Activated CD4-positive, alpha-beta memory T cell treated with anti-CD3 and anti-CD28 coated beads for 36 hours (primary cell): ENCODE measurements at regions not wholly inside any gene's neighbourhood (a gene's known extent, or its start where the extent isn't known, plus 50 kb on each side); places are given as distances from the start of the nearest gene placed in this dataset.
"Not testable (repeated sequence)": the region's sequence is repeated elsewhere in the genome, so short reads cannot be mapped to it uniquely, and the experiment has no call there.

ENCODE experiments used
- CTCF ChIA-PET: fragments of 350-600 bp; sonication (Branson Sonifier 250); formaldehyde crosslinking; loops from one replicate; lab custom pipeline; 2021; ENCODE audit warnings: antibody characterized with exemption, inconsistent platforms; lab: Charles Lee
- POLR2A ChIA-PET: fragments of 350-600 bp; sonication (Branson Sonifier 250); formaldehyde crosslinking; loops from one replicate; lab custom pipeline; 2021; ENCODE audit warnings: antibody characterized with exemption; lab: Charles Lee
- DNase-seq: peaks from one replicate; pipeline ENCODE4 v3.0.0-alpha.2; 2020
- H3K27ac Mint-ChIP-seq: one replicate; pipeline ENCODE4 v1.8.0; 2021; ENCODE audit warnings: mixed read lengths
- H3K27me3 Mint-ChIP-seq: one replicate; pipeline ENCODE4 v1.8.0; 2021; ENCODE audit warnings: mixed read lengths
- H3K36me3 Mint-ChIP-seq: one replicate; pipeline ENCODE4 v1.8.0; 2021; ENCODE audit warnings: mixed read lengths
- H3K4me1 Mint-ChIP-seq: one replicate; pipeline ENCODE4 v1.8.0; 2021; ENCODE audit warnings: low read depth, mixed read lengths
- H3K4me3 Mint-ChIP-seq: one replicate; pipeline ENCODE4 v1.8.0; 2021; ENCODE audit warnings: mild to moderate bottlenecking, mixed read lengths
- H3K9me3 Mint-ChIP-seq: one replicate; pipeline ENCODE4 v1.8.0; 2021; ENCODE audit warnings: mixed read lengths
- intact Hi-C: fragments of 100-400 bp; cut with micrococcal nuclease; formaldehyde crosslinking; loops from one replicate; pipeline ENCODE4 v1.15.1; 2023

DNA sequence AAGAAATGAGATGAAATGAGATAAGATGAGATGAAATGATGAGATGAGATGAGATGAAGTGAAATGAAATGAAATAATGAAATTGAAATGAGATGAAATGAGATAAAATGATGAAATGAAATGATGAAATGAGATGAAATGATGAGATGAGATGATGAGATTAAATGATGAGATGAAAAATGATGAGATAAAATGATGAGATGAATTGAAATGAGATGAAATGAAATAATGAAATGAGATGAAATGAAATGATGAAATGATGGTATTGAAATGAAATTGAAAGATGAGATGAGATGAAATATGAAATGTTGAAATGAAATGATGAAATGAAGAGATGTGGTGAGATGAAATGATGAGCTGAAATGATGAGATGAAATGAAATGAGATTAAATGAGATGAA, 231.0 kb downstream of the GOLGA6L6 start:
- H3K9me3 Mint-ChIP-seq = no peaks in the 10 kb centered on the region
- POLR2A ChIA-PET = no interaction called here
- H3K36me3 Mint-ChIP-seq = no peaks in the 10 kb centered on the region
- no peaks in the 10 kb centered on the region for H3K4me1 Mint-ChIP-seq
- CTCF ChIA-PET = no interaction called here
- H3K4me3 Mint-ChIP-seq = no peak overlapping the region
- intact Hi-C loops = no loop called here
- H3K27ac Mint-ChIP-seq = no peak overlapping the region
- no peaks in the 10 kb centered on the region for H3K27me3 Mint-ChIP-seq
- no peak for DNase-seq

- DNase-seq, intact Hi-C loops, H3K9me3 Mint-ChIP-seq, CTCF ChIA-PET, H3K36me3 Mint-ChIP-seq, H3K27ac Mint-ChIP-seq, POLR2A ChIA-PET, H3K4me3 Mint-ChIP-seq, H3K4me1 Mint-ChIP-seq, H3K27me3 Mint-ChIP-seq: not testable (repeated sequence)
Observed at GRCh38 chr15:20309966-20310365, 231.6 kb downstream of the GOLGA6L6 start.

GRCh38 chr15:20309395-20309794, 232.2 kb downstream of the GOLGA6L6 start:
- H3K9me3 Mint-ChIP-seq, intact Hi-C loops, DNase-seq, H3K4me3 Mint-ChIP-seq, H3K27me3 Mint-ChIP-seq, POLR2A ChIA-PET, H3K4me1 Mint-ChIP-seq, H3K27ac Mint-ChIP-seq, H3K36me3 Mint-ChIP-seq, CTCF ChIA-PET: not testable (repeated sequence)

DNA sequence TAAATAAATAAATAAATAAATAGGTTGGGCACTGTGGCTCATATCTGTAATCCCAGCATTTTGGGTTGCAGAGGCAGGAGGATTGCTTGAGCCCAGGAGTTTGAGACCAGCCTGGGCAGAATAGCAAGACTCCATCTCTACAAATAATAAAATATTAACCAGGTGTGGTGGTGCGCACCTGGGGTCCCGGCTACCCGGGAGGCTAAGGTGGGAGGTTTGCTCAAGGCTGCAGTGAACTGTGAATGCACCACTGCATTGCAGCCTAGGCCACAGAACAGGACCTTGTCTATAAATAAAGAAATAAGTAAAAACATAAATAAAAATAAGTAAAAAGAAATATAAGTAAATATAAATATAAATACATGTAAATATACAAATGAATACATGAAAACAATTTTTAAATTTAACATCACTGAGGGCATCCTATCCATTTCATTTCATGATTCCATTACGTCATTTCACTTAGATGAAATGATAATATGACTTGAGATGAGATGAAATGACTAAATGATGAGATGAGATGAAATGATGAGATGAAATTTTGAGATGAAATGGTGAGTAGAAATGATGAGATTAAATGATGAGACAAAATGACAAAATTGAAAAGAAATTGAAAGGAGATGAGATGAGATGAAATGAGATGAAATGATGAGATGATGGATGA, 233.4 kb downstream of the GOLGA6L6 start:
- CTCF ChIA-PET, H3K4me1 Mint-ChIP-seq, H3K36me3 Mint-ChIP-seq, intact Hi-C loops, DNase-seq, H3K27ac Mint-ChIP-seq, H3K27me3 Mint-ChIP-seq, POLR2A ChIA-PET, H3K4me3 Mint-ChIP-seq, H3K9me3 Mint-ChIP-seq: not testable (repeated sequence)

GRCh38 chr15:20307137-20307536, 234.5 kb downstream of the GOLGA6L6 start:
- POLR2A ChIA-PET, H3K4me3 Mint-ChIP-seq, intact Hi-C loops, DNase-seq, H3K4me1 Mint-ChIP-seq, H3K27ac Mint-ChIP-seq, H3K27me3 Mint-ChIP-seq, CTCF ChIA-PET, H3K36me3 Mint-ChIP-seq, H3K9me3 Mint-ChIP-seq: not testable (repeated sequence)

- H3K4me3 Mint-ChIP-seq, H3K9me3 Mint-ChIP-seq: not testable (repeated sequence)
Observed at GRCh38 chr15:20306497-20307106, 235.0 kb downstream of the GOLGA6L6 start.

GRCh38 chr15:20305912-20306311, 235.7 kb downstream of the GOLGA6L6 start:
- H3K36me3 Mint-ChIP-seq, H3K4me3 Mint-ChIP-seq, H3K4me1 Mint-ChIP-seq, H3K27me3 Mint-ChIP-seq, intact Hi-C loops, CTCF ChIA-PET, POLR2A ChIA-PET, DNase-seq, H3K27ac Mint-ChIP-seq, H3K9me3 Mint-ChIP-seq: not testable (repeated sequence)

More at GRCh38 chr15:20306497-20307106, 235.0 kb downstream of the GOLGA6L6 start:
- intact Hi-C loops, DNase-seq, H3K27me3 Mint-ChIP-seq, H3K27ac Mint-ChIP-seq, H3K4me1 Mint-ChIP-seq, POLR2A ChIA-PET, CTCF ChIA-PET, H3K36me3 Mint-ChIP-seq: not testable (repeated sequence)

- DNase-seq, H3K27ac Mint-ChIP-seq, intact Hi-C loops, POLR2A ChIA-PET, H3K4me3 Mint-ChIP-seq, H3K27me3 Mint-ChIP-seq, H3K4me1 Mint-ChIP-seq, H3K36me3 Mint-ChIP-seq, H3K9me3 Mint-ChIP-seq, CTCF ChIA-PET: not testable (repeated sequence)
Observed at GRCh38 chr15:20305015-20305465, 236.6 kb downstream of the GOLGA6L6 start.

- H3K4me3 Mint-ChIP-seq, H3K36me3 Mint-ChIP-seq, intact Hi-C loops, H3K4me1 Mint-ChIP-seq, POLR2A ChIA-PET, H3K27me3 Mint-ChIP-seq, CTCF ChIA-PET, H3K9me3 Mint-ChIP-seq, DNase-seq, H3K27ac Mint-ChIP-seq: not testable (repeated sequence)
Observed at GRCh38 chr15:20304282-20305014, 237.2 kb downstream of the GOLGA6L6 start.

DNA sequence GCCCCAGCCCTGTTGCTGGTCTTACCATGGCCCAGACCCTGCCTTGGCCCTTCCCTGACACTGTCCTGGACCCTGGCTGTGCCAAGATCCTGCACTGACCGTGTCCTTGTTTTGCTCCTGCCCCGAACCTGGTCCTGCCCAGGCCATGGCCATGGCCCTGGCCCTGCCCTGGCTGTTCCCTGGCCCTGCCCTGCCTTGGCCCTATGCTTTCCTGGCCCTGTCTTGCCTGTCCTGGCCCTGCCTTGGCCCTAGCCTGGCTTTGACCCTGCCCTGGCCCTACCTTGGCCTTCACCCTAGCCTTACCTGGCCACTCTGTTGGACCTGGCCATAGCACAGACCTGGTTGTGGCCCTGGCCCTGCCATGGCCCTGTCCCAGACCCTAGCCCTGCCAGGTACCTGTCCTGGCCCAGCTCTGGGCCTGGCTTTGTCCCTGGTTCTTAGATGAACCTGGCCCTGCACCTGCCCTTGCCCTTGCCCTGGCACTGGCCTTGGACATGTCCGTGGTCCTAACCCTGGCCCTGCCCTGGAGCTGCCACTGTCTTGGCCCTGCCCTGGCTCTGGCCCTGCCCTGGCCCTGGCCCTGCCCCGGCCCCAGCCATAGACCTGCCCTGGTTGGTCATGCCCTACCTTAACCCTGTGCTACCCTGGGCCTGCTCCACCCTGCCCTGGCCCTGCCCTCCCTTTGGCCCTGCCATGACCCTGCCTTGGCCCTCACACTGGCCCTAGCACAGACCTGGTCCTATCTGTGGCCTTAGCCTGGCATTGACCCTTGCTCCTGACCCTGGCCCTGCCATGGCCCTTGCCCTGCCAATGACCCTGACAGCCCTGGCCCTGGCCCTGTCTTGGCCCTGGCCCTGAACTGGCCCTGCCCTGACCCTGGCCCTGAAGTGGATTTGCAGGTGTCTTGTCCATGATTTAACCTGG, 238.1 kb downstream of the GOLGA6L6 start:
- intact Hi-C loops, H3K27me3 Mint-ChIP-seq, POLR2A ChIA-PET, H3K4me3 Mint-ChIP-seq, H3K36me3 Mint-ChIP-seq, DNase-seq, H3K4me1 Mint-ChIP-seq, CTCF ChIA-PET, H3K9me3 Mint-ChIP-seq, H3K27ac Mint-ChIP-seq: not testable (repeated sequence)

DNA sequence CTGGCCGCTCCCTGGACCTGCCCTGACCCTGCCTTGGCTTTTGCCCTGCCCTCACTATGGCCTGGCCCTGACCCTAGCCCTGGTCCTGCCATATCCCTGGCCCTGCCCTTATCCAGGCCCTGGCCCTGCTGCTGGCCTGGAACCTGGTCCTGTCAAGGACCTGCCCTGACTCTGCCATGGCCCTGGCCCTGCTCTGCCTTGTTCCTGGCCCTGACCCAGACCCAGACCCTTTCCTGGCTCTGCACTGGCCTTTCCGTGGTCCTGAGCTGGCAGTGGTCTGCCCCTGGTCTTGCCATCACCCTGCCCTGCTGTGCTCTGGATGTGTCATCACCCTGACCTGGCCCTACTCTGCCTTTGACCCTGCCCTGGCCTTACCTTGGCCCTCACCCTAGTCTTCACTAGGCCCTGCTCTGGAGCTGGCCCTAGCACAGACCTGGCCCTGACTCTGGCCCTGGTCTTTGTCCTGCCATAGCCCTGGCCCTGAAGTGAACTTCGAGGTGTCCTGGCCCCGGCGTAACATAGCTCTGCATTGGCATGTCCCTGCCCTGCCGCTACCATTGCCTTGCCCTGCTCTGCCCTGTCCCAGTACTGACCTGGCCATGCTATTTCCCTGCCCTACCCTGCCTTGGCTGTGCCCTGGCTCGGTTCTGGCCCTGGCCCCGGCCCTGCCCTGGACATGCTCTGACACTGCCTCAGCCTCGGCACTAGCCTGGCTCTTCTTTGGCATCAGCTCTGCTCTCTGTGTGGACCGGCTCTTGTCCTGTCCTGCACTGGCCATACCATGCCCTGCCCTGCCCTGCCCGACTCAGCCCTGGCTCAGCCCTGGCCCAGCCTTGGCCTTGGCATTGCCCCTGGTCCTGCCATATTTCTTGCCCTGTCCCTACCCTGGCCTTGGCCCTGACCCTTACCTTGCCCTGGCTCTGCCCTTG, 239.2 kb downstream of the GOLGA6L6 start:
- H3K4me1 Mint-ChIP-seq, DNase-seq, POLR2A ChIA-PET, H3K27me3 Mint-ChIP-seq, H3K4me3 Mint-ChIP-seq, H3K36me3 Mint-ChIP-seq, intact Hi-C loops, CTCF ChIA-PET, H3K9me3 Mint-ChIP-seq, H3K27ac Mint-ChIP-seq: not testable (repeated sequence)
